ENCODE measurements at regions not wholly inside any gene's neighbourhood (a gene's known extent, or its start where the extent isn't known, plus 50 kb on each side); places are given as distances from the start of the nearest gene placed in this dataset.

DNA sequence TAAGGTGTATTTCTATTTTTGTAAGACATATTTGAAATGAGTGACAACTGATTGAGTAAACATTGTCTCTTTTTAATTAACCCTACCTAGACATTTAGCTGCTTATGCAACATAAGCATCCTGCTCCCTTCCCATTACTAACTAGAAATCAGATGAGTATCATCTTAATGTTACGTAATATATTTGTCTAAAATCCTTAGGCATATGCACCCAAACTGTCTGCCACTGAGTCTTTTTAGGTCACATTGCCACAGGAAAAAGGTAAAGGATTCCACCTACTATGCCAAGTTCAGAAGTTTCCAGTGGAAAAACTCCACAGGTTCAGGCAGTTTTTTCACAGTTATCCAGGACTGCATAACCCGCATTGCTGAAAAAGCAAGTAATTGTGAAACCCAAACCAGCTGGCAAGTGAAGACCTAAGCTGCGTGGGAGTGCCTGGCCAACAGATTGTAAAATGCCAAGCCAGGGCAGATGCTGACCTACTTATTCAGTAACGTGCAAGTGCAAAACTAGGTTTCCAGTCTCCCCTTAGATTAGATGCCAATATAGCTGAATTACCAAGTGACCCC lies 983.7 kb downstream of the GATA3 start:
- FAIRE-seq (no peak), DNase-seq (ENCODE audit: low read depth, low spot score) (no peak)
- Histone ChIP-seq H3K4me3 (replicated peaks in 1 of 3; ENCODE audit: insufficient read depth in 1 of 3, low read depth in 1 of 3, low read length in 3 of 3) (no peak overlapping the region), H3K9ac (replicated peaks; ENCODE audit: extremely low read depth, insufficient read depth, low read length) (no peak overlapping the region), H3K27me3 (ENCODE audit: control insufficient read depth in 2 of 2, insufficient read depth in 2 of 2, low read length in 2 of 2) (no peaks in the 10 kb centered on the region), H3K4me2 (ENCODE audit: insufficient read depth, low read length) (no peak overlapping the region), H2AFZ (ENCODE audit: low read depth, low read length) (no peak overlapping the region), H3K36me3 (ENCODE audit: control insufficient read depth in 2 of 2, extremely low read depth in 1 of 2, insufficient read depth in 2 of 2, low read length in 2 of 2) (no peaks in the 10 kb centered on the region), H3K27ac (ENCODE audit: insufficient read depth, low read depth, low read length) (no peak overlapping the region), H3K4me1 (ENCODE audit: control insufficient read depth, extremely low read depth, insufficient read depth, low read length) (no peaks in the 10 kb centered on the region), H3K9me3 (replicated peaks; ENCODE audit: control insufficient read depth, insufficient read depth, low read length) (no peaks in the 10 kb centered on the region), H3K9me1 (replicated peaks; ENCODE audit: control insufficient read depth, extremely low read depth, insufficient read depth, low read length) (no peaks in the 10 kb centered on the region), H4K20me1 (replicated peaks; ENCODE audit: control insufficient read depth, extremely low read depth, insufficient read depth, low read length) (no peaks in the 10 kb centered on the region), H3K79me2 (ENCODE audit: control insufficient read depth, insufficient read depth, low read length) (no peaks in the 10 kb centered on the region)
- ChIA-PET POLR2A (no interaction called here), CTCF (interaction anchor here (1.3 to 1.4 kb wide), 2 partner anchors 9 to 15 kb away, joined by 3 read pairs; no protein-coding TSS in a partner anchor)
- TF ChIP-seq EZH2 (IDR thresholded peaks at IDR 0.05; ENCODE audit: borderline replicate concordance, low read depth, low read length, severe bottlenecking) = no peak
- TF ChIP-seq POLR2A (IDR thresholded peaks at IDR 0.05; ENCODE audit: low read depth, low read length) = no peak
- no peak for TF ChIP-seq POLR2AphosphoS5 (IDR thresholded peaks at IDR 0.05; ENCODE audit: insufficient read depth, low read depth, low read length)
- TF ChIP-seq, protein P1, sequence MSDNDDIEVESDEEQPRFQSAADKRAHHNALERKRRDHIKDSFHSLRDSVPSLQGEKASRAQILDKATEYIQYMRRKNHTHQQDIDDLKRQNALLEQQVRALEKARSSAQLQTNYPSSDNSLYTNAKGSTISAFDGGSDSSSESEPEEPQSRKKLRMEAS (IDR thresholded peaks at IDR 0.05; ENCODE audit: insufficient read depth, insufficient read length) = no peak
- no peak for TF ChIP-seq MYC (IDR thresholded peaks at IDR 0.05; ENCODE audit: low read depth, low read length)
- no peak for TF ChIP-seq FOS (IDR thresholded peaks at IDR 0.05; ENCODE audit: borderline replicate concordance, insufficient read depth, low read length)
- TF ChIP-seq, protein P2, sequence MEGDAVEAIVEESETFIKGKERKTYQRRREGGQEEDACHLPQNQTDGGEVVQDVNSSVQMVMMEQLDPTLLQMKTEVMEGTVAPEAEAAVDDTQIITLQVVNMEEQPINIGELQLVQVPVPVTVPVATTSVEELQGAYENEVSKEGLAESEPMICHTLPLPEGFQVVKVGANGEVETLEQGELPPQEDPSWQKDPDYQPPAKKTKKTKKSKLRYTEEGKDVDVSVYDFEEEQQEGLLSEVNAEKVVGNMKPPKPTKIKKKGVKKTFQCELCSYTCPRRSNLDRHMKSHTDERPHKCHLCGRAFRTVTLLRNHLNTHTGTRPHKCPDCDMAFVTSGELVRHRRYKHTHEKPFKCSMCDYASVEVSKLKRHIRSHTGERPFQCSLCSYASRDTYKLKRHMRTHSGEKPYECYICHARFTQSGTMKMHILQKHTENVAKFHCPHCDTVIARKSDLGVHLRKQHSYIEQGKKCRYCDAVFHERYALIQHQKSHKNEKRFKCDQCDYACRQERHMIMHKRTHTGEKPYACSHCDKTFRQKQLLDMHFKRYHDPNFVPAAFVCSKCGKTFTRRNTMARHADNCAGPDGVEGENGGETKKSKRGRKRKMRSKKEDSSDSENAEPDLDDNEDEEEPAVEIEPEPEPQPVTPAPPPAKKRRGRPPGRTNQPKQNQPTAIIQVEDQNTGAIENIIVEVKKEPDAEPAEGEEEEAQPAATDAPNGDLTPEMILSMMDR (IDR thresholded peaks at IDR 0.05; ENCODE audit: extremely low read depth in 1 of 2, insufficient read depth in 1 of 2, low read depth in 1 of 2, low read length in 2 of 2) = no peak
- TF ChIP-seq JUN (IDR thresholded peaks at IDR 0.05; ENCODE audit: borderline replicate concordance, insufficient read depth, insufficient read length, low read depth) = no peak
- no peak for TF ChIP-seq GATA2 (IDR thresholded peaks at IDR 0.05; ENCODE audit: insufficient read depth, insufficient read length, low read depth, low read length)
- BruUV-seq (replicated peaks) = no TSS peak
- intact Hi-C loops (cut with micrococcal nuclease) = no loop called here
- dilution Hi-C loops (cut with MboI; ENCODE audit: extremely low pct_ligation_motif_present, low sequenced_read_pairs) = no loop called here

All from endothelial cell of umbilical vein (primary cell).